H1 (cell line): ENCODE measurements at regions not wholly inside any gene's neighbourhood (a gene's known extent, or its start where the extent isn't known, plus 50 kb on each side); places are given as distances from the start of the nearest gene placed in this dataset.

ENCODE experiments used
- CTCF ChIA-PET: fragments of 300-600 bp; sonication (Branson Sonifier 250); formaldehyde crosslinking; loops from one replicate; lab custom pipeline; 2021; ENCODE audit not compliant: partially characterized antibody; lab: Charles Lee
- POLR2A ChIA-PET: fragments of 300-600 bp; sonication (Branson Sonifier 250); formaldehyde crosslinking; loops from one replicate; lab custom pipeline; 2021; ENCODE audit warnings: inconsistent platforms; ENCODE audit not compliant: partially characterized antibody; lab: Charles Lee
- DNase-seq, 2 experiments: peaks; one replicate each; pipeline versions ENCODE4 v3.0.0 to v3.0.0-alpha.2; 2010 to 2022; ENCODE audit warnings: low spot score in 2 of 2, low read depth in 1 of 2, mixed read lengths in 1 of 2
- FAIRE-seq: peaks from 2 replicates; lab custom pipeline; 2011; peaks lifted over from hg19 to GRCh38; lab: Jason Lieb, UNC
- H2AFZ ChIP-seq: 2 replicates; pipeline ENCODE4 v1.8.1; 2012; ENCODE audit warnings: low read length, inconsistent platforms
- H2AK5ac ChIP-seq: 2 replicates; pipeline ENCODE4 v1.6.1; 2013; ENCODE audit warnings: low read depth, low read length
- H2BK120ac ChIP-seq: replicated peaks from 2 replicates; pipeline ENCODE3; 2013; ENCODE audit warnings: low read depth, low read length, inconsistent platforms
- H2BK12ac ChIP-seq: 2 replicates; pipeline ENCODE4 v1.6.1; 2013; ENCODE audit warnings: low read depth, low read length
- H2BK15ac ChIP-seq: 2 replicates; pipeline ENCODE4 v1.6.1; 2013; ENCODE audit warnings: low read length
- H2BK20ac ChIP-seq: 2 replicates; pipeline ENCODE4 v1.6.1; 2013; ENCODE audit warnings: low read length
- H2BK5ac ChIP-seq: 2 replicates; pipeline ENCODE4 v1.6.1; 2013; ENCODE audit warnings: low read depth, low read length
- H3K14ac ChIP-seq: 2 replicates; pipeline ENCODE4 v1.6.1; 2013; ENCODE audit warnings: inconsistent platforms; ENCODE audit not compliant: insufficient read length
- H3K18ac ChIP-seq: 2 replicates; pipeline ENCODE4 v1.6.1; 2013; ENCODE audit warnings: low read length; ENCODE audit errors: extremely low read depth
- H3K23ac ChIP-seq: 2 replicates; pipeline ENCODE4 v1.6.1; 2013; ENCODE audit warnings: inconsistent platforms; ENCODE audit not compliant: insufficient read length
- H3K23me2 ChIP-seq: 2 replicates; pipeline ENCODE4 v1.6.1; 2013; ENCODE audit warnings: low read depth, low read length
- H3K27ac ChIP-seq: 2 replicates; pipeline ENCODE4 v1.6.1; 2011; ENCODE audit warnings: low read depth, low read length, inconsistent platforms
- H3K27me3 ChIP-seq, 4 experiments: replicated peaks in 1 of 4; 1 replicate in 1 of 4; 2 replicates in 3 of 4; pipeline versions ENCODE4 v1.6.1 to v1.8.1; 2011 to 2013; ENCODE audit warnings: low read length in 3 of 4, mild to moderate bottlenecking in 3 of 4, inconsistent platforms in 2 of 4, mixed read lengths in 2 of 4, moderate library complexity in 1 of 4; ENCODE audit not compliant: control insufficient read depth in 3 of 4, insufficient read depth in 3 of 4; ENCODE audit errors: extremely low read depth in 1 of 4
- H3K36me3 ChIP-seq, 4 experiments: 2 replicates each; pipeline versions ENCODE4 v1.6.1 to v1.8.1; 2011 to 2013; ENCODE audit warnings: mild to moderate bottlenecking in 4 of 4, low read length in 3 of 4, moderate library complexity in 2 of 4, control low read depth in 1 of 4, inconsistent platforms in 1 of 4; ENCODE audit not compliant: insufficient read depth in 4 of 4, control insufficient read depth in 2 of 4
- H3K4ac ChIP-seq: replicated peaks from 2 replicates; pipeline ENCODE3; 2013; ENCODE audit warnings: low read length, low read depth, mixed read lengths, inconsistent platforms; ENCODE audit not compliant: insufficient read length
- H3K4me1 ChIP-seq, 4 experiments: replicated peaks in 1 of 4; 1 replicate in 1 of 4; 2 replicates in 3 of 4; pipeline versions ENCODE4 v1.6.1 to v1.8.1; 2011 to 2013; ENCODE audit warnings: low read length in 3 of 4, inconsistent platforms in 2 of 4, mixed read lengths in 1 of 4; ENCODE audit not compliant: insufficient read depth in 4 of 4, control insufficient read depth in 3 of 4
- H3K4me2 ChIP-seq, 2 experiments: 2 replicates each; pipeline versions ENCODE4 v1.6.1 to v1.8.1; 2011 to 2013; ENCODE audit warnings: low read depth in 2 of 2, low read length in 2 of 2, control low read depth in 1 of 2, inconsistent platforms in 1 of 2, mild to moderate bottlenecking in 1 of 2; ENCODE audit not compliant: insufficient read depth in 1 of 2
- H3K4me3 ChIP-seq, 4 experiments: fragments of 200-600, 300-600 bp in 1 of 4; sonication (generic), shearing (Covaris generic), sonication (Bioruptor Twin) in 1 of 4; 2 replicates each; pipeline versions ENCODE4 v1.5.1 to v1.8.1; 2011 to 2016; ENCODE audit warnings: low read length in 4 of 4, low read depth in 3 of 4, control low read depth in 2 of 4, inconsistent platforms in 2 of 4, mild to moderate bottlenecking in 2 of 4, mixed read lengths in 1 of 4, moderate library complexity in 1 of 4; ENCODE audit not compliant: insufficient read depth in 2 of 4; ENCODE audit errors: extremely low read depth in 1 of 4
- H3K56ac ChIP-seq: replicated peaks from 2 replicates; pipeline ENCODE3; 2013; ENCODE audit warnings: low read depth, mild to moderate bottlenecking, mixed read lengths, low read length, inconsistent platforms; ENCODE audit not compliant: insufficient read length
- H3K79me1 ChIP-seq: 2 replicates; pipeline ENCODE4 v1.6.1; 2013; ENCODE audit warnings: low read depth, low read length, control low read depth
- H3K79me2 ChIP-seq, 2 experiments: 2 replicates each; pipeline versions ENCODE4 v1.6.1 to v1.8.1; 2012 to 2013; ENCODE audit warnings: low read length in 2 of 2, mild to moderate bottlenecking in 2 of 2, inconsistent platforms in 1 of 2; ENCODE audit not compliant: insufficient read depth in 2 of 2, control insufficient read depth in 1 of 2
- H3K9ac ChIP-seq, 4 experiments: replicated peaks in 1 of 4; 1 replicate in 1 of 4; 2 replicates in 3 of 4; pipeline versions ENCODE4 v1.6.1 to v1.8.1; 2011 to 2013; ENCODE audit warnings: low read depth in 3 of 4, low read length in 3 of 4, control low read depth in 2 of 4, mild to moderate bottlenecking in 2 of 4, moderate library complexity in 2 of 4, inconsistent platforms in 1 of 4; ENCODE audit errors: extremely low read depth in 1 of 4
- H3K9me3 ChIP-seq, 2 experiments: 2 replicates each; pipeline versions ENCODE4 v1.6.1 to v1.8.1; 2012 to 2013; ENCODE audit warnings: mild to moderate bottlenecking in 2 of 2, moderate library complexity in 2 of 2, control low read depth in 1 of 2, inconsistent platforms in 1 of 2, low read depth in 1 of 2, low read length in 1 of 2, mixed read lengths in 1 of 2; ENCODE audit not compliant: insufficient read depth in 2 of 2
- H4K20me1 ChIP-seq, 2 experiments: replicated peaks in 1 of 2; 2 replicates each; pipeline versions ENCODE3 to v1.8.1; 2011 to 2013; ENCODE audit warnings: inconsistent platforms in 2 of 2, low read length in 2 of 2, mild to moderate bottlenecking in 1 of 2; ENCODE audit not compliant: insufficient read depth in 2 of 2, control insufficient read depth in 1 of 2
- H4K5ac ChIP-seq: 2 replicates; pipeline ENCODE4 v1.6.1; 2013; ENCODE audit warnings: low read length, low read depth, mixed read lengths, inconsistent platforms; ENCODE audit not compliant: insufficient read length
- H4K8ac ChIP-seq: 2 replicates; pipeline ENCODE4 v1.8.0; 2013; ENCODE audit warnings: mild to moderate bottlenecking, moderate library complexity, low read length, inconsistent platforms; ENCODE audit not compliant: insufficient read depth; ENCODE audit errors: extremely low read depth
- H4K91ac ChIP-seq: replicated peaks from 2 replicates; pipeline ENCODE3; 2013; ENCODE audit warnings: low read length, mixed read lengths, inconsistent platforms; ENCODE audit not compliant: insufficient read length
- BRCA1 ChIP-seq: IDR thresholded peaks from 2 replicates; pipeline ENCODE4 v1.6.1; 2012; ENCODE audit warnings: low read depth, low read length, improper control_type of control experiment
- CHD2 ChIP-seq: IDR thresholded peaks from 2 replicates; pipeline ENCODE4 v1.6.1; 2012; ENCODE audit warnings: low read length, improper control_type of control experiment
- EGR1 ChIP-seq: IDR thresholded peaks from 2 replicates; pipeline ENCODE4 v1.6.1; 2011; ENCODE audit warnings: low read depth, low read length, borderline replicate concordance
- EP300 ChIP-seq, 2 experiments: IDR thresholded peaks; 1 replicate in 1 of 2; 2 replicates in 1 of 2; pipeline ENCODE4 v1.6.1; 2011 to 2012; ENCODE audit warnings: low read depth in 2 of 2, low read length in 2 of 2, mild to moderate bottlenecking in 2 of 2, borderline replicate concordance in 1 of 2, inconsistent platforms in 1 of 2, moderate library complexity in 1 of 2
- EZH2 ChIP-seq: fragments of 200-600 bp; sonication (generic); IDR thresholded peaks from 2 replicates; pipeline ENCODE4 v1.7.1; 2012; ENCODE audit warnings: low read depth, mild to moderate bottlenecking, moderate library complexity, low read length, inconsistent platforms; ENCODE audit not compliant: severe bottlenecking
- JUN ChIP-seq: IDR thresholded peaks from 2 replicates; pipeline ENCODE4 v1.6.1; 2011; ENCODE audit warnings: low read depth, mild to moderate bottlenecking, improper control_type of control experiment, low read length
- MAX ChIP-seq: IDR thresholded peaks from 2 replicates; pipeline ENCODE4 v1.6.1; 2012; ENCODE audit warnings: inconsistent platforms
- NANOG ChIP-seq: IDR thresholded peaks from 2 replicates; pipeline ENCODE4 v1.6.1; 2011; ENCODE audit warnings: low read length, low read depth, mild to moderate bottlenecking, inconsistent platforms; ENCODE audit not compliant: insufficient read depth, poor library complexity, severe bottlenecking
- NRF1 ChIP-seq: IDR thresholded peaks from 2 replicates; pipeline ENCODE4 v1.6.1; 2011; ENCODE audit warnings: mild to moderate bottlenecking, low read depth, low read length, improper control_type of control experiment
- PHF8 ChIP-seq: fragments of 200-600 bp; sonication (generic); conservative IDR thresholded peaks from 2 replicates; pipeline ENCODE4 v1.7.1; 2012; ENCODE audit warnings: low read depth, mild to moderate bottlenecking, inconsistent platforms, low read length, moderate library complexity
- SP1 ChIP-seq: IDR thresholded peaks from 2 replicates; pipeline ENCODE4 v1.6.1; 2011; ENCODE audit warnings: low read depth, low read length
- SP2 ChIP-seq: IDR thresholded peaks from 2 replicates; pipeline ENCODE4 v1.6.1; 2012; ENCODE audit warnings: mild to moderate bottlenecking, low read length, inconsistent platforms
- WGBS, 2 experiments: shearing (Covaris generic) in 1 of 2; methylation state at CpG; one replicate each; pipeline versions ENCODE4 v1.1.6 to v1.1.7; 2013 to 2015; ENCODE audit warnings: low lambda C conversion rate in 2 of 2, mixed read lengths in 2 of 2, inconsistent platforms in 1 of 2, low coverage in 1 of 2, missing lambda C conversion rate in 1 of 2; ENCODE audit not compliant: insufficient replicate concordance in 2 of 2, insufficient coverage in 1 of 2, insufficient read length in 1 of 2; ENCODE audit errors: extremely low coverage in 1 of 2, missing lambda C conversion rate in 1 of 2; 5-methylcytosine and 5-hydroxymethylcytosine counted together

GRCh38 chr2:18792684-18793083 lies 203.3 kb upstream of the NT5C1B start:
- WGBS, 2 experiments, result 97% methylated on average over 6 of the region's 6 CpGs; no CpG with 5 or more reads in 1 of the 2 experiments
- no peak overlapping the region for H2BK15ac ChIP-seq
- H2BK12ac ChIP-seq, result no peak overlapping the region
- DNase-seq (no peak), FAIRE-seq (no peak)
- POLR2A ChIA-PET, result no interaction called here
- no peaks in the 10 kb centered on the region for H3K9me3 ChIP-seq
- CTCF ChIA-PET, result interaction anchor here (0.6 to 1.1 kb wide), 6 partner anchors 31 to 1068 kb away, joined by 3 to 8 read pairs (median 4); no protein-coding TSS in a partner anchor
- H3K36me3 ChIP-seq, result no peaks in the 10 kb centered on the region
- no peaks in the 10 kb centered on the region for H4K20me1 ChIP-seq
- no peak for TF ChIP-seq BRCA1
- TF ChIP-seq SP1, result no peak
- TF ChIP-seq MAX, result no peak
- TF ChIP-seq NRF1, result no peak
- TF ChIP-seq EP300 (IDR thresholded peaks at IDR 0.05; ENCODE audit: borderline replicate concordance in 1 of 2, low read depth in 2 of 2, low read length in 2 of 2), result no peak
- TF ChIP-seq JUN, result no peak
- TF ChIP-seq EZH2, result no peak
- no peak for TF ChIP-seq EGR1
- TF ChIP-seq NANOG, result no peak
- no peak for TF ChIP-seq SP2
- no peak for TF ChIP-seq CHD2
- no peak for TF ChIP-seq PHF8
- no peak overlapping the region for H3K56ac ChIP-seq
- H2AK5ac ChIP-seq, result peak overlapping the region; percentile 76; the same call in 1 of the 2 replicates
- H3K18ac ChIP-seq, result no peak overlapping the region
- H3K79me1 ChIP-seq, result no peaks in the 10 kb centered on the region
- no peak overlapping the region for H2BK120ac ChIP-seq
- no peak overlapping the region for H4K5ac ChIP-seq
- H3K27me3 ChIP-seq, result no peaks in the 10 kb centered on the region
- H4K8ac ChIP-seq, result no peak overlapping the region
- H3K27ac ChIP-seq, result no peak overlapping the region
- no peak overlapping the region for H3K4me3 ChIP-seq
- H3K4me2 ChIP-seq, result no peak overlapping the region
- H4K91ac ChIP-seq, result no peak overlapping the region
- H2BK5ac ChIP-seq, result no peak overlapping the region
- no peak overlapping the region for H3K4ac ChIP-seq
- no peak overlapping the region for H2BK20ac ChIP-seq
- H3K79me2 ChIP-seq, result no peaks in the 10 kb centered on the region
- no peak overlapping the region for H3K14ac ChIP-seq
- H2AFZ ChIP-seq, result no peak overlapping the region
- no peak overlapping the region for H3K23ac ChIP-seq
- H3K4me1 ChIP-seq, result no peaks in the 10 kb centered on the region
- H3K23me2 ChIP-seq, result no peaks in the 10 kb centered on the region
- H3K9ac ChIP-seq, result no peak overlapping the region
